Coronary artery (tissue), 2 donors: ENCODE measurements at regions not wholly inside any gene's neighbourhood (a gene's known extent, or its start where the extent isn't known, plus 50 kb on each side); places are given as distances from the start of the nearest gene placed in this dataset.
"Not testable (repeated sequence)": the region's sequence is repeated elsewhere in the genome, so short reads cannot be mapped to it uniquely, and the experiment has no call there.

Experiments
- DNase-seq: peaks from one replicate; pipeline ENCODE4 v3.0.0-alpha.2; 2017; ENCODE audit warnings: low spot score
- H3K27ac ChIP-seq, 2 donors: fragments of 200-600 bp; sonication (generic); one replicate each; pipeline ENCODE4 v1.5.1; 2016 to 2019
- H3K4me3 ChIP-seq: fragments of 200-600 bp; sonication (generic); 2 replicates; pipeline ENCODE4 v1.5.1; 2016; ENCODE audit warnings: mild to moderate bottlenecking, moderate library complexity
- CTCF ChIP-seq: fragments of 200-600 bp; sonication (generic); IDR thresholded peaks from one replicate; pipeline ENCODE4 v1.5.1; 2019; ENCODE audit warnings: antibody characterized with exemption

GRCh38 chr1:38500891-38501290 is 358.7 kb downstream of the RRAGC start:
- no peak for TF ChIP-seq CTCF
- DNase-seq, result no peak

GRCh38 chr1:38500352-38500751 is 359.2 kb downstream of the RRAGC start:
- Histone ChIP-seq H3K27ac (no peak overlapping the region), H3K4me3 (no peak overlapping the region)
- DNase-seq, result no peak
- no peak for TF ChIP-seq CTCF

More at GRCh38 chr1:38500891-38501290, 358.7 kb downstream of the RRAGC start:
- H3K4me3 ChIP-seq, result no peak overlapping the region
- H3K27ac ChIP-seq, result no peak overlapping the region

DNA sequence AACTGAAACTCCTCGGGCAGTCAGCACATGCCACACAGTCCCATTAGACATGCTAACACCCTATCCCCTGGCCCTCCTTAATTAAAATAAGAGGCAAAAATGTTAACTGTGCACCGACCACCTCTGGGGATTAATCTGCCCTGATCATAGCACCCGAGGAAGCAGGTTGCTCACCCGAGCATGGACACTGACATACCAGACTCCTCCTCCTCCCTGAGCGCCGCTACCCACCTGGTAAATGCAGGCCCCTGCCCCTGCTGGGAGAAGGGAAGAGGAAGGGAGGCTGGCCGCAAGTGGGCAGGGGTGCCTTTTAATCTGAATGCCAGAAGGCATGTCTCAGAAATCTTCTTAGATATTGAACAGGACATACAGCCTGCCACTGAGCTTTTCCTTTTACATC is 360.9 kb downstream of the RRAGC start:
- Histone ChIP-seq H3K27ac (no peak overlapping the region), H3K4me3 (no peak overlapping the region)
- no peak for TF ChIP-seq CTCF
- no peak for DNase-seq

GRCh38 chr1:38497921-38498656 is 361.5 kb downstream of the RRAGC start:
- no peak for DNase-seq
- TF ChIP-seq CTCF, result no peak
- Histone ChIP-seq H3K4me3 (no peak overlapping the region), H3K27ac (no peak overlapping the region)

GRCh38 chr1:38493306-38493705 is 366.3 kb downstream of the RRAGC start:
- DNase-seq, H3K4me3 ChIP-seq, H3K27ac ChIP-seq: not testable (repeated sequence)

GRCh38 chr1:38489844-38490270 is 369.7 kb downstream of the RRAGC start:
- TF ChIP-seq CTCF, result no peak
- DNase-seq, result no peak
- Histone ChIP-seq H3K4me3 (no peak overlapping the region), H3K27ac (no peak overlapping the region)

DNA sequence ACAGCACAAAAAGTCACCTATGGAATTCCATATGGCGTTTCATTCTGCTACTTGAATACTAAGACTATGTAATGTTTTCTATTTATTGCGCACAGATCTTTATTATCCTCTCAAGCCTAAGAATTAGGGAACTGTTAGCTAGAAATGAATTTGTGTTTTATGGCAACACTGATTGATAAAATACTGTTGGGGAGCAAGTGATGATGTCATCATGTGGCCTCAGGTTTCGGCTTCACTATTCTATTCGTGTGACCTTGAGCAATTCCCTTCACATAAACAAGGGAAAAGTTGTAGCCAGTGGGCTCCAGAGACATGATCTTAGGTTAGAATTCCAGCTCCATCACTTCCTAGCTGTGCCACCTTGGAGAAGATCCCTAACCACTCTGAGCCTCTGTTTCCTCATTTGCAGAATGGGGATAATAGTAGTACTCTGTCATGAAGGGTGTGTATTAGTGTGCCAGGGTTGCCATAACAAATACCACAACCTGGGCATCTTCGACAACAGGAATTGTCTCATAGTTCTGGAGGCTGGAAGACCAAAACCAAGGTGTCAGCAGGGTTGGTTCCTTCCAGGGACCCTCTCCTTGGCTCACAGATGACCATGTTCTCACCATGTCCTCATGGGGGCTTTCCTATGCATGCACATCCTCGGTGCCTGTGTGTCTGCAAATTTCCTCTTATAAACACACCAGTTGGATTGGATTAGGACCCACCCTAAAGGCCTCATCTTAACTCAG is 371.2 kb downstream of the RRAGC start:
- Histone ChIP-seq H3K27ac (no peak overlapping the region), H3K4me3 (no peak overlapping the region)
- DNase-seq, result no peak
- no peak for TF ChIP-seq CTCF
